ENCODE measurements at regions not wholly inside any gene's neighbourhood (a gene's known extent, or its start where the extent isn't known, plus 50 kb on each side); places are given as distances from the start of the nearest gene placed in this dataset.
A peak's percentile ranks its signal among the peaks of the same experiment; 100 is the strongest.

DNA sequence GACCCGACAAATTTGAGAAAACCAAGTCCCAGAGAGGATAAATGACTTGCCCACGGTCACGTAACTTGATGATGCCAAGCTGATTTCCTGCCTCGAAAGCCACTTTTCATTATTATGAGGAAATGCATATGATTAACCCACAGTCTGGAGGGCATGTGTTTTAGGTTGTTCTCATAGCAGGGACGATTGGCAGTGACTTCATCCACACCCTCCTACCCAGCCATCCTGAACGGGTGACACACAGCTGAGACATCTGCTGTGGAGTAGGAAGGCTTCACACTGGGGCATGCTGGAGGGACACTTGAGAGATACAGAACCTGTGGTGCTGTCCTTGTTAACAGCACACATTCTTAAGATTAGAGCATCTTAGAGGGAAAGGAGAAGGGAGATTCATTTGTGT is 65.4 kb upstream of the WDFY2 start:
- DNase-seq, result no peak

DNA sequence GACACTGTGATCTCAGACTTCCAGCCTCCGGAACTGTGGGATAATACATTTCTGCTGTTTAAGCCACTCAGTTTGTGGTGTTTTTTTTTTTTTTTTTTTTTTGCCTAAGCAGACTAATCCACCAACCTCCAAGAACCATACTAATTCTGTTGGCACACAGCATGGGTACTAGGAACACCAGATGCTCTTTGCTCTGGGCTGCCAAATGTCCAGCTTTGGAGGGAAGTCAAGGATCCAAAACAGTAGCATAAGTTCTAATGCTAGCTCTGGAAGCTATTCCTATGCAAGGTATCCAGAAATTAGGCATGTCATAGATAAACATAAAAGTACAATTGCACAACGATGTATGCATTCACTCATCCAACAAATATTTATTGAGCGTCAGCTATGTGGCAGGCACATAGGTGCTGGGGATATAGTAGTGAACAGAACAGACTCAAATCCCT is 64.5 kb upstream of the WDFY2 start:
- DNase-seq, result no peak

DNA sequence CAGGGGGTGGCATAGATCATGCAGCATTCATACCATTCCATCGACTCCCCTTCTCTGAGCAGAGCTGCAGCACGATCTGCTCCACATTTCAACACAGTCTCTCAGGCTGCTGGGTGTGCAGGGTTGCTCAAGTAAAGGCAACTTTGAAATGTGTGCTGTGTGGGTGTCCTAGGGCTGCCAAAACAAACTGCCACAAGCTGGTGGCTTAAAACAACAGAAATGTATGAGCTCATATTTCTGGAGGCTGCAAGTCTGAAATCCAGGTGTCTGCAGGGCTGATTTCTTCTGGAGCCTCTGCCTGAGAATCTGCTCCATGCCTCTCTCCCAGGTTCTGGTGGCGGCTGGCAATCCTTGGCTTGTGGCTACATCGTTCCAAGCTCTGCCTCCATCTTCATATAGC is 63.7 kb upstream of the WDFY2 start:
- no peak for DNase-seq

DNA sequence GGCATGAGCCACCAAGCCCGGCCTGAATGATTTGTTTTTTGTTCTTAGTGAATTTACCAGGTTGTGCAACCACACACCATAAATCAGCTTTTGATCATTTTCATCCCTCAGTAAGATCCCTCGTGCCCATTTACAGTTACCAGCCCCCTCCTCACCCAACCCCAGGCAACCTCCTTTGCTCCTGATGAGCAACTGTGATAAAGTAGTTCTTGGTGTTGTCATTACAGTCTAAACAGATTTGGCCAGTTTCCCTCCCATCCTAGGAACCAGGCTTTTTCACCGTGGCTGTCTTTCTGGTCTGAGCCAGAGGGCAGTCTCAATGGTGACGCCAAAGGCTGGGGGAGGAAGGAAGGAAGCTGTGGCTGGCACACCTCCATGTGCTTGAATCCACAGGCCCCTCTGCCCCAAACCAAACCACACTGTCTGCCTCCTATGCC is 61.2 kb upstream of the WDFY2 start:
- peak; percentile 78 for DNase-seq

DNA sequence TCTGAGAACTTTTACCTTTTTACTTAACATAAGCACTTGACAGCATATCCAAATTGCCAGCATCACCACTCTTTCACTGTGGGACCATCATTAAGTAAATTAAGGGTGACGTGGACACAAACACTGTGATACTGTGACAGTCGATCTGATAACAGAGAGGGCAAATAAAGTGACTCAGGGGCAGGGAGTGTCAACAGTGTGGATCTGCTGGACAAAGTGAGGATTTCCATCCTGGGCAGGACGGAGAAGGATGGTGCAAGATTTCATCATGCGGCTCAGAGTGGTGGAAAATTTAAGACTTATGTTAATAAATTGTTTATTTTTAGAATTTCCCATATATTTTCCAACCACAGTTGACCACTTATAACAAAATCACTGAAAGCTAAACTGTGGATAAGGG is 60.0 kb upstream of the WDFY2 start:
- no peak for DNase-seq

DNA sequence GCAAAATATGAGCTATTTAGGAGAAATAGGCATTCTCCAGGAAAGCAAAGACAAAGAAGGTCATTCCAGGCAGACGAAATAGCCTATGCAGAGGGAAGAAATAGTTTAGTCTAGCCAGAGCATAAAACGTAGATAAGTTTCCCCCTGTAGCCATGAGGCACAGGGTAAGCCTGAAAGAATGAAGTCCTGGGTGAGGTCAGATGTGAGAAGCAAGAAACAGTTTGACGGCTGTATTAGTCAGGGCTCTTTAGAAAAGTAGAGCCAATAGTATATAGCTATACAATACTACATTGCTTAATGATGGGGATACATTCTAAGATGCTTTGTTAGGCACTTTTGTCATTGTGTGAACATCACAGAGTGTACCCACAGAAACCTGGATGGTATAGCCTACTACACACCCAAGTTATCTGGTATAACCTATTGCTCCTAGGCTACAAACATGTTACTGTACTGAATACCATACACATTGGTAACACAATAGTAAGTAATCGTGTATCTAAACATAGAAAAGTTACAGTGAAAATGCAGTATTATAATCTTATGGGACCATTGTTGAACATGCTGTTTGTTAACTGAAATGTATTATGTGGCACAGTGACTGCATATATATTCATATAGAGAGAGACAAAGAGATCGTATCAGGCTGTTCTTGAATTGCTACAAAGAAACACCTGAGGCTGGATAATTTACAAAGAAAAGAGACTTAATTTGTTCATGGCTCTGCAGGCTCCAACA is 59.3 kb upstream of the WDFY2 start:
- DNase-seq, result no peak

DNA sequence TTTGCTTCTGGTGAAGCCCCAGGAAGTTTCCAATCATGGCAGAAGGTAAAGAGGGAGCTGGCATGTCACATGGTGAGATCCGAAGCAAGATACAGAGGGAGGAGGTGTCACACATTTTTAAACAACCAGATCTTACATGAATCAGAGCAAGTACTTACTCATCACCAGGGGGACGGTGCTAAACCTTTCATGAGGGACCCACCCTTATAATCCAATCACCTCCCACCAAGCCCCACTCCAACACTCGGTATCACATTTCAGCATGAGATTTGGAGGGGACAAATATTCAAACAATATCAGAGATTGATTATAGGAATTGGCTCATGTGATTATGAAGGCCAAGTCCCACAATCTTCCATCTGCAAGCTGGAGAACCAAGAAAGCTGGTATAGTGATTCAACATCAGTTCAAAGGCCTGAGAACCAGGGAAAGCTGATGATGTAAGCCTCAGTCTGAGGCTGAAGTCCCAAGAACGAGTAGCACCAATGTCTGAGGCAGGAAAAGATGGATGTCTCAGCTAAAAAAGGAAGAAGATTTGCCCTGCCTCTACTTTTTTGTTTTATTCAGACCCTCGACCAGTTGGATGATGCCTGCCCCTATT is 58.6 kb upstream of the WDFY2 start:
- no peak for DNase-seq

DNA sequence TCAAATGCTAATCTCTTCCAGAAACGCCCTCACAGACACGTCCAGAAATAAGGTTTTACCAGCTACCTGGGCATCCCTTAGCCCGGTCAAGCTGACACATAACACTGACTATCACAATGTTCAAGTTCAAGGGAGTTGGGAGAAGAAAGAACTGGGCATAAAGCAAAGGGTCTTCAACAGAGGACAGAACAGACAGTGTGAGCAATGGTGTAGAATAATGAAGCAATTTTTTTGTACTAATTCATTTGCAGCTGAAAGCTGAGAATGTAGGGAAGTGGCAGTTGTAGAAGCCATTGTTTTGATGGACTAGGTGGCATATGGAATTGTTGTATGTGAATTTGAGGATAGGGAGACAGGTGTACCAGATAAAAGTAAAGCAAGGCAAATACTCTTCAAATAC is 58.1 kb upstream of the WDFY2 start:
- DNase-seq, result no peak

DNA sequence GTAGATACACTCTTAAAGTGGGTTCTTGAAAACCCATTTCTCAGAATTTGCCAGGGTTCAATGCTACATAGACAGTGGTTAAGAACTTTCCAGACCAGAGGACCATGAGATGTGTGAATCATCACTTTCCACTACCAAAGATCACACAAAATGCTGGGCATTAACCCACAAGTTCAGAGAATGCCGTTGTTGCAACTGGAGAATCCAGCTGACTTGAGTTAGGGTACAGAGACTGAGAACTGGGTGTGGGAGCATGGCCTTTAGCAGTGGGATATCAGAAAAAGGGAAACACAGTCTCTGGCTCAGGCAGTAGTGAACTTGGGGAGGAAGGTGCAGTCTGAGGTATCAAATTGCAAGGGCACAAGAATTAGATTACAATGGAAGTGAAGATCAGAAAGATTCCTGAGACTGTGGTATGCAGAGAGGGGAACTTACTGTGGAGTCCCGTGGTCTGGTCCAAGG is 51.5 kb upstream of the WDFY2 start:
- DNase-seq, result peak; percentile 42

DNA sequence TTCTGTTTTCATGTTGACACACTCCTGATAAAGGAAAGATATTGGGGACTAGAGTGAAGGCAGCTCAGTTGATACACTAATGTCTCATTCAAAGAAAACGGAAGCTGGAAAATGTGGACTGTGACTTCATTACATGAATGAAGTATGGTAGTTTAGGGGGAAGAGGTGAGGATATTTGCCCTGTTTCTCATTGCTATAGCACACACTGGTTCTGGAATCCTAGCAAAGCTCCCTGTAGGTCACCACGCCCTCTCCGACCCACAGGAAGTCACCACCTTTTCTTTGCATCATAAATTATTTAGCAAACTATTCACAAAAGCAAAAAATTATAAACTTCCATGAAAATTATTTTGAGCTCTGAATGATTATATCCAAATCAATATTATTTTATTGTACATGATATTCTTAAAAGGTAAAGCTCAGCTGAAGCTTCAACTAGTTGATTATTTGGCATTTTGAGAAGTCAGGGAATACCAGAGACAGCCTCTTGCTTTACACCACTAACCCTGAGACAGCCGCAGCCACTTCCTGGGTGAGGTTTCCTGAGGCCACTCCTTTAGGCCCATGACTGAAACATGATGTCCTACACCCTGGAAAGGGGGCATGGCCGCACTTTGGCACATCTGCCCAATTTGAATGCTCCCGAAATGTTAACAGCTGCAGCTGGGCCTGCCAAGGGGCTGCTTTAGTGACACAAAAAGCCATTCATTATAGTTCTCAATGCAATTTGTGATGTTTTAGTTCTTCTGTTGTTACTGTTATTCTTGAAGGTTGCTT is 50.0 kb upstream of the WDFY2 start:
- DNase-seq, result no peak
